Uterus (tissue), 3 donors: ENCODE measurements at regions not wholly inside any gene's neighbourhood (a gene's known extent, or its start where the extent isn't known, plus 50 kb on each side); places are given as distances from the start of the nearest gene placed in this dataset.

Experiments
- DNase-seq, 2 donors: peaks; one replicate each; pipeline ENCODE4 v3.0.0-alpha.2; 2019 to 2020
- H3K27ac ChIP-seq, 2 donors: fragments of 200-600 bp; sonication (generic); 1 replicate in 1 of 2; 2 replicates in 1 of 2; pipeline ENCODE4 v1.5.1; 2016 to 2018
- H3K27me3 ChIP-seq, 2 donors: fragments of 200-600 bp; sonication (generic); one replicate each; pipeline ENCODE4 v1.5.1; 2018 to 2019; ENCODE audit warnings: control low read depth in 1 of 2
- H3K36me3 ChIP-seq, 2 donors: fragments of 200-600 bp; sonication (generic); one replicate each; pipeline ENCODE4 v1.5.1; 2019; ENCODE audit warnings: control low read depth in 1 of 2
- H3K4me1 ChIP-seq, 2 donors: fragments of 200-600 bp; sonication (generic); one replicate each; pipeline ENCODE4 v1.5.1; 2018 to 2019; ENCODE audit warnings: control low read depth in 1 of 2
- H3K4me3 ChIP-seq, 2 donors: fragments of 200-600 bp; sonication (generic); 1 replicate in 1 of 2; 2 replicates in 1 of 2; pipeline ENCODE4 v1.5.1; 2018 to 2019; ENCODE audit warnings: mild to moderate bottlenecking in 1 of 2
- H3K9me3 ChIP-seq, 2 donors: fragments of 200-600 bp; sonication (generic); one replicate each; pipeline ENCODE4 v1.5.1; 2019; ENCODE audit warnings: control low read depth in 1 of 2
- CTCF ChIP-seq, 4 experiments: fragments of 200-600 bp in 2 of 4; fragments of 450-650 bp in 2 of 4; sonication (generic) in 2 of 4; IDR thresholded peaks; one replicate each; pipeline ENCODE4 v1.5.1; 2016 to 2019; ENCODE audit warnings: antibody characterized with exemption in 4 of 4, mild to moderate bottlenecking in 2 of 4, moderate library complexity in 1 of 4
- POLR2A ChIP-seq, 2 donors: fragments of 450-650 bp; IDR thresholded peaks; one replicate each; pipeline ENCODE4 v1.6.1; 2016; ENCODE audit warnings: antibody characterized with exemption in 2 of 2, mild to moderate bottlenecking in 1 of 2, moderate library complexity in 1 of 2
- intact Hi-C: fragments of 100-400 bp; cut with DNase I; formaldehyde crosslinking; loops from one replicate; pipeline ENCODE4 v1.15.1; 2023; ENCODE audit warnings: low total_unique reads
- donor health status: DM: yes; HTN: yes; CAD: no.

- no peak for DNase-seq
- no peaks in the 10 kb centered on the region for H3K9me3 ChIP-seq
- intact Hi-C loops, result no loop called here
- no peaks in the 10 kb centered on the region for H3K4me1 ChIP-seq
- H3K27ac ChIP-seq, result no peak overlapping the region
- no peaks in the 10 kb centered on the region for H3K27me3 ChIP-seq
- H3K4me3 ChIP-seq, result no peak overlapping the region
- TF ChIP-seq CTCF (IDR thresholded peaks at IDR 0.05) (no peak), POLR2A (IDR thresholded peaks at IDR 0.05) (no peak)
- no peaks in the 10 kb centered on the region for H3K36me3 ChIP-seq
Measured at GRCh38 chr14:43172899-43173548, 1334.1 kb downstream of the FSCB start.

- H3K9me3 ChIP-seq, result no peaks in the 10 kb centered on the region
- DNase-seq, result no peak
- no peaks in the 10 kb centered on the region for H3K27me3 ChIP-seq
- no peak overlapping the region for H3K4me3 ChIP-seq
- TF ChIP-seq CTCF (IDR thresholded peaks at IDR 0.05) (no peak), POLR2A (IDR thresholded peaks at IDR 0.05) (no peak)
- no peak overlapping the region for H3K27ac ChIP-seq
- no peaks in the 10 kb centered on the region for H3K4me1 ChIP-seq
- intact Hi-C loops, result no loop called here
- no peaks in the 10 kb centered on the region for H3K36me3 ChIP-seq
Measured at GRCh38 chr14:43169722-43170121, 1337.4 kb downstream of the FSCB start.

- TF ChIP-seq POLR2A (IDR thresholded peaks at IDR 0.05) (no peak), CTCF (IDR thresholded peaks at IDR 0.05) (no peak)
- no peaks in the 10 kb centered on the region for H3K9me3 ChIP-seq
Measured at GRCh38 chr14:43168371-43168925, 1338.6 kb downstream of the FSCB start.

DNA sequence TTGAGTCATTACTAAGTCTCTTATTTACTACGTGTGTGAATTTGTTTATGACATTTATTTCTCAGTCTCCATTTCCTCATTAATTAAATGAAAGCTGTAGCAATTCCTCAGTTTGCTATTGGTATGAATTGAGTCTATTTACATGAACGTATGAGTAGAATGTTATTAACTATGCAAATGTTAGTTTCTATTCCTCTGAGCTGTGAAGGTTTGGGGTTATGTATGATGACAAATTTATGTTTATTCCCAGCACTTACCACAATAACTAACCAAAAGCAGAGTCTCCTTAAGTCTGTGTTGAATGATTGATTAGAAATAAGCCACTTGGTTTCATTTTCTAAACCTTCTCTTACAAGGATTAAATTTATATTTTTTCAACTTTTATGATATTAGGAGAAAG, 1340.9 kb downstream of the FSCB start:
- H3K27ac ChIP-seq, result no peak overlapping the region
- no peak for DNase-seq
- H3K4me1 ChIP-seq, result no peaks in the 10 kb centered on the region
- intact Hi-C loops, result no loop called here
- H3K36me3 ChIP-seq, result no peaks in the 10 kb centered on the region
- no peak overlapping the region for H3K4me3 ChIP-seq
- no peaks in the 10 kb centered on the region for H3K9me3 ChIP-seq
- no peaks in the 10 kb centered on the region for H3K27me3 ChIP-seq
- TF ChIP-seq POLR2A (IDR thresholded peaks at IDR 0.05) (no peak), CTCF (IDR thresholded peaks at IDR 0.05) (no peak)

More at GRCh38 chr14:43168371-43168925, 1338.6 kb downstream of the FSCB start:
- intact Hi-C loops, result no loop called here
- Histone ChIP-seq H3K4me1 (no peaks in the 10 kb centered on the region), H3K27me3 (no peaks in the 10 kb centered on the region), H3K4me3 (no peak overlapping the region), H3K27ac (no peak overlapping the region), H3K36me3 (no peaks in the 10 kb centered on the region)
- DNase-seq, result no peak

DNA sequence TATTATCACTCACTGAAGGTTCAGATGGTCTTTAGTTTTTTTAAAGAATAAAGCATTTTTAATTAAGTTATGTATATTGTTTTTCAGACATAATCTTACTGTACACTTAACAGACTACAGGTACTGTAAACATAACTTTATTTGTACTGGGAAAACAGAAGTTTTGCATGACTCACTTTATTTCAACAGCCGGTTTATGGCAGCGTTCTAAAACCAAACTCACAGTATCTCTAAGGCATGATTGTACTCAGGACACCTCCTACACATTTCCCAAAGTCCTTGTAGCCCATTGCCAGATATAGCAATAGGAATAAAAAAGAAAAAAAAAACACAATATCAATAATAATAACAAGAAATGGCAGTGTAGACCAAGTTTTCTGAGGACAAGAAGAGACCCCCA, 1341.4 kb downstream of the FSCB start:
- no peak for DNase-seq
- H3K4me3 ChIP-seq, result no peak overlapping the region
- no peak overlapping the region for H3K27ac ChIP-seq
- no peaks in the 10 kb centered on the region for H3K36me3 ChIP-seq
- no peaks in the 10 kb centered on the region for H3K27me3 ChIP-seq
- no peaks in the 10 kb centered on the region for H3K9me3 ChIP-seq
- TF ChIP-seq CTCF (IDR thresholded peaks at IDR 0.05) (no peak), POLR2A (IDR thresholded peaks at IDR 0.05) (no peak)
- intact Hi-C loops, result no loop called here
- no peaks in the 10 kb centered on the region for H3K4me1 ChIP-seq
